ENCODE measurements at regions not wholly inside any gene's neighbourhood (a gene's known extent, or its start where the extent isn't known, plus 50 kb on each side); places are given as distances from the start of the nearest gene placed in this dataset.

- POLR2A ChIA-PET = no interaction called here
- no peak for DNase-seq
- H3K4me2 ChIP-seq (replicated peaks; ENCODE audit: low read depth, low read length, poor library complexity, severe bottlenecking) = no peak overlapping the region
- Mint-ChIP-seq H3K9me3 (ENCODE audit: insufficient read depth) (no peaks in the 10 kb centered on the region), H3K4me3 (no peak overlapping the region), H3K27ac (no peak overlapping the region), H3K4me1 (no peaks in the 10 kb centered on the region), H3K27me3 (no peaks in the 10 kb centered on the region)
- H3K36me3 ChIP-seq (replicated peaks in 1 of 2; ENCODE audit: control extremely low read depth in 1 of 2, control insufficient read depth in 1 of 2, extremely low read depth in 1 of 2, insufficient read depth in 2 of 2, low read length in 1 of 2) = no peaks in the 10 kb centered on the region
- TF ChIP-seq EZH2 (IDR thresholded peaks at IDR 0.05; ENCODE audit: borderline replicate concordance, insufficient read depth, low read depth, low read length, poor library complexity, severe bottlenecking) = no peak
- H3K4me3 ChIP-seq (ENCODE audit: control extremely low read depth in 1 of 5, extremely low read depth in 1 of 5, insufficient read depth in 1 of 5, low read depth in 2 of 5, low read length in 4 of 5) = no peak overlapping the region
- 97% methylated on average over 4 of the region's 9 CpGs for WGBS (ENCODE audit: insufficient coverage)
- H3K9me3 ChIP-seq (ENCODE audit: control extremely low read depth in 1 of 3, control insufficient read depth in 2 of 3, insufficient read depth in 1 of 3, low read length in 2 of 3) = no peaks in the 10 kb centered on the region
- intact Hi-C loops (cut with micrococcal nuclease) = no loop called here
- no peak overlapping the region for H3K9ac ChIP-seq (ENCODE audit: low read length)
- ATAC-seq (ENCODE audit: low read depth) = no peak
- CTCF ChIA-PET = no interaction called here
- H3K79me2 ChIP-seq (ENCODE audit: control insufficient read depth, insufficient read depth, low read length) = no peaks in the 10 kb centered on the region
- no peaks in the 10 kb centered on the region for H3K4me1 ChIP-seq (ENCODE audit: control insufficient read depth in 2 of 2, insufficient read depth in 2 of 2, low read length in 2 of 2)
- no peaks in the 10 kb centered on the region for H4K20me1 ChIP-seq (ENCODE audit: control insufficient read depth, insufficient read depth, low read length, poor library complexity, severe bottlenecking)
- H3K27ac ChIP-seq (ENCODE audit: low read length in 2 of 2) = no peak overlapping the region
- no peak overlapping the region for H2AFZ ChIP-seq (ENCODE audit: insufficient read depth, low read depth, low read length, poor library complexity, severe bottlenecking)
- H3K27me3 ChIP-seq (replicated peaks in 1 of 4; ENCODE audit: control extremely low read depth in 1 of 4, control insufficient read depth in 3 of 4, insufficient read depth in 4 of 4, low read length in 3 of 4) = no peaks in the 10 kb centered on the region
Measured at GRCh38 chr3:164360738-164361406, 717.4 kb downstream of the SI start.

DNA sequence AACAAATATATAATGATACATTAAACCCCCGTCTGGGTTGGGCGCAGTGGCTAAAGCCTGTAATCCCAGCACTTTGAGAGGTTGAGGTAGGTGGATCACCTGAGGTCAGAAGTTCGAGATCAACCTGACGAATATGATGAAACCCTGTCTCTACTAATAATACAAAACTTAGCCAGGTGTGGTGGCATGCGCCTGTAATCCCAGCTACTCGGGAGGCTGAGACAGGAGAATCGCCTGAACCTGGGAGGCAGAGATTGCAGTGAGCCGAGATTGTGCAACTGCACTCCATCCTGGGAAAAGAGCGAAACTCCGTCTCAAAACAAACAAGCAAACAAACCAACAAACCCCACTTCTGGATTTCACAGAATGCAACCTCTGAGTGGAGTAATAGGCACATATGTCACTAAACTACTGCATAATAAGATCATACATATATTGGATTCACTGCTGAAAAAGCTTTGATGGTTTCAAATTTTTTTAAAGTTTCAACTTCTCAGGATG is 718.2 kb downstream of the SI start:
- H3K27me3 ChIP-seq (replicated peaks in 1 of 4; ENCODE audit: control extremely low read depth in 1 of 4, control insufficient read depth in 3 of 4, insufficient read depth in 4 of 4, low read length in 3 of 4) = no peaks in the 10 kb centered on the region
- H3K27me3 Mint-ChIP-seq = no peaks in the 10 kb centered on the region
- no peak overlapping the region for H3K4me2 ChIP-seq (replicated peaks; ENCODE audit: low read depth, low read length, poor library complexity, severe bottlenecking)
- no peak overlapping the region for H3K27ac ChIP-seq (ENCODE audit: low read length in 2 of 2)
- intact Hi-C loops (cut with micrococcal nuclease) = no loop called here
- ChIA-PET CTCF (no interaction called here), POLR2A (no interaction called here)
- no peak for ATAC-seq (ENCODE audit: low read depth)
- DNase-seq = no peak
- no peaks in the 10 kb centered on the region for H3K36me3 ChIP-seq (replicated peaks in 1 of 2; ENCODE audit: control extremely low read depth in 1 of 2, control insufficient read depth in 1 of 2, extremely low read depth in 1 of 2, insufficient read depth in 2 of 2, low read length in 1 of 2)
- no peak overlapping the region for H3K4me3 ChIP-seq (ENCODE audit: control extremely low read depth in 1 of 5, extremely low read depth in 1 of 5, insufficient read depth in 1 of 5, low read depth in 2 of 5, low read length in 4 of 5)
- H3K9me3 ChIP-seq (ENCODE audit: control extremely low read depth in 1 of 3, control insufficient read depth in 2 of 3, insufficient read depth in 1 of 3, low read length in 2 of 3) = no peaks in the 10 kb centered on the region
- no peaks in the 10 kb centered on the region for H3K9me3 Mint-ChIP-seq (ENCODE audit: insufficient read depth)
- H3K27ac Mint-ChIP-seq = no peak overlapping the region
- TF ChIP-seq, protein P1, sequence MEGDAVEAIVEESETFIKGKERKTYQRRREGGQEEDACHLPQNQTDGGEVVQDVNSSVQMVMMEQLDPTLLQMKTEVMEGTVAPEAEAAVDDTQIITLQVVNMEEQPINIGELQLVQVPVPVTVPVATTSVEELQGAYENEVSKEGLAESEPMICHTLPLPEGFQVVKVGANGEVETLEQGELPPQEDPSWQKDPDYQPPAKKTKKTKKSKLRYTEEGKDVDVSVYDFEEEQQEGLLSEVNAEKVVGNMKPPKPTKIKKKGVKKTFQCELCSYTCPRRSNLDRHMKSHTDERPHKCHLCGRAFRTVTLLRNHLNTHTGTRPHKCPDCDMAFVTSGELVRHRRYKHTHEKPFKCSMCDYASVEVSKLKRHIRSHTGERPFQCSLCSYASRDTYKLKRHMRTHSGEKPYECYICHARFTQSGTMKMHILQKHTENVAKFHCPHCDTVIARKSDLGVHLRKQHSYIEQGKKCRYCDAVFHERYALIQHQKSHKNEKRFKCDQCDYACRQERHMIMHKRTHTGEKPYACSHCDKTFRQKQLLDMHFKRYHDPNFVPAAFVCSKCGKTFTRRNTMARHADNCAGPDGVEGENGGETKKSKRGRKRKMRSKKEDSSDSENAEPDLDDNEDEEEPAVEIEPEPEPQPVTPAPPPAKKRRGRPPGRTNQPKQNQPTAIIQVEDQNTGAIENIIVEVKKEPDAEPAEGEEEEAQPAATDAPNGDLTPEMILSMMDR (IDR thresholded peaks at IDR 0.05) = no peak
- no peak for TF ChIP-seq EZH2 (IDR thresholded peaks at IDR 0.05; ENCODE audit: borderline replicate concordance, insufficient read depth, low read depth, low read length, poor library complexity, severe bottlenecking)
- H3K4me3 Mint-ChIP-seq = no peak overlapping the region
- WGBS (ENCODE audit: insufficient coverage) = 91% methylated on average over 3 of the region's 10 CpGs
- H3K79me2 ChIP-seq (ENCODE audit: control insufficient read depth, insufficient read depth, low read length) = no peaks in the 10 kb centered on the region
- H2AFZ ChIP-seq (ENCODE audit: insufficient read depth, low read depth, low read length, poor library complexity, severe bottlenecking) = no peak overlapping the region
- H4K20me1 ChIP-seq (ENCODE audit: control insufficient read depth, insufficient read depth, low read length, poor library complexity, severe bottlenecking) = no peaks in the 10 kb centered on the region
- H3K4me1 ChIP-seq (ENCODE audit: control insufficient read depth in 2 of 2, insufficient read depth in 2 of 2, low read length in 2 of 2) = no peaks in the 10 kb centered on the region
- H3K4me1 Mint-ChIP-seq = no peaks in the 10 kb centered on the region
- H3K9ac ChIP-seq (ENCODE audit: low read length) = no peak overlapping the region

Data from B cell (primary cell).